Prostate gland (tissue), 2 donors: ENCODE measurements at regions not wholly inside any gene's neighbourhood (a gene's known extent, or its start where the extent isn't known, plus 50 kb on each side); places are given as distances from the start of the nearest gene placed in this dataset.

Source experiments
- POLR2A ChIP-seq: fragments of 450-650 bp; IDR thresholded peaks from one replicate; pipeline ENCODE4 v1.6.1; 2016; ENCODE audit warnings: antibody characterized with exemption, mild to moderate bottlenecking
- POLR2AphosphoS5 ChIP-seq: sonication (generic); formaldehyde crosslinking; IDR thresholded peaks from one replicate; pipeline ENCODE4 v1.6.1; 2017; ENCODE audit warnings: antibody characterized with exemption
- TF ChIP-seq, protein P1 (sequence below), 4 experiments: fragments of 200-600 bp in 2 of 4; fragments of 450-650 bp in 2 of 4; sonication (generic) in 2 of 4; IDR thresholded peaks; 1 replicate in 3 of 4; 2 replicates in 1 of 4; pipeline ENCODE4 v1.5.1; 2016 to 2019; ENCODE audit warnings: antibody characterized with exemption in 4 of 4, mild to moderate bottlenecking in 2 of 4, moderate library complexity in 2 of 4

DNA sequence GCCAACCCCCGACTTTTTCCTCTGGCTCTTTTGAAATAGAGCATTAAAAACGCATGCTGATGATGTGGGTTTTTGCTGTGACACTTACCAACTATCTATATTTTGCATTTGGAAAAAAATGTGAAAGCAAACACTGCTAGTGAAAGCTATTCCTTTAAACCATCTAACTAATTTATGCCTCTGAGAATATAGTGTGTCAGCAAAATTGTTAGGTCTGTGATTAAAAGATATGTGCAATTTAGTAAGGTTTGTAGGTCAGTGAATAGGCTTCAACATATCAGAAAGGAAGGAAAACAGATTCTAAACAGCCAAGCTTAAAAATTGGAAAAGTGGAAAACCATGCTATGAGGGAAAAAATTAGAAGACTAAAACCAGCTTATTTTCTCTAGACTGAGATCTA, 1929.3 kb downstream of the NCAM2 start:
- TF ChIP-seq, protein P1, sequence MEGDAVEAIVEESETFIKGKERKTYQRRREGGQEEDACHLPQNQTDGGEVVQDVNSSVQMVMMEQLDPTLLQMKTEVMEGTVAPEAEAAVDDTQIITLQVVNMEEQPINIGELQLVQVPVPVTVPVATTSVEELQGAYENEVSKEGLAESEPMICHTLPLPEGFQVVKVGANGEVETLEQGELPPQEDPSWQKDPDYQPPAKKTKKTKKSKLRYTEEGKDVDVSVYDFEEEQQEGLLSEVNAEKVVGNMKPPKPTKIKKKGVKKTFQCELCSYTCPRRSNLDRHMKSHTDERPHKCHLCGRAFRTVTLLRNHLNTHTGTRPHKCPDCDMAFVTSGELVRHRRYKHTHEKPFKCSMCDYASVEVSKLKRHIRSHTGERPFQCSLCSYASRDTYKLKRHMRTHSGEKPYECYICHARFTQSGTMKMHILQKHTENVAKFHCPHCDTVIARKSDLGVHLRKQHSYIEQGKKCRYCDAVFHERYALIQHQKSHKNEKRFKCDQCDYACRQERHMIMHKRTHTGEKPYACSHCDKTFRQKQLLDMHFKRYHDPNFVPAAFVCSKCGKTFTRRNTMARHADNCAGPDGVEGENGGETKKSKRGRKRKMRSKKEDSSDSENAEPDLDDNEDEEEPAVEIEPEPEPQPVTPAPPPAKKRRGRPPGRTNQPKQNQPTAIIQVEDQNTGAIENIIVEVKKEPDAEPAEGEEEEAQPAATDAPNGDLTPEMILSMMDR (IDR thresholded peaks at IDR 0.05) = no peak
- TF ChIP-seq POLR2AphosphoS5 (no peak), POLR2A (no peak)
